Cardiac fibroblast (primary cell): ENCODE measurements at regions not wholly inside any gene's neighbourhood (a gene's known extent, or its start where the extent isn't known, plus 50 kb on each side); places are given as distances from the start of the nearest gene placed in this dataset.

Experiments used
- DNase-seq, 2 donors: peaks; one replicate each; pipeline versions ENCODE4 v3.0.0 to v3.0.0-alpha.2; 2010; ENCODE audit warnings: low read depth in 2 of 2
- H3K4me3 ChIP-seq, 2 donors: replicated peaks in 1 of 2; 1 replicate in 1 of 2; 2 replicates in 1 of 2; pipeline ENCODE4 v1.5.1; 2011; ENCODE audit warnings: low read depth in 2 of 2, low read length in 2 of 2, mild to moderate bottlenecking in 2 of 2, moderate library complexity in 1 of 2
- CTCF ChIP-seq: IDR thresholded peaks from one replicate; pipeline ENCODE4 v1.5.1; 2011; ENCODE audit warnings: low read depth, mild to moderate bottlenecking, low read length, inconsistent platforms

- DNase-seq = no peak
- TF ChIP-seq CTCF = no peak
- H3K4me3 ChIP-seq = no peak overlapping the region
Measured at GRCh38 chr11:119560961-119561360, 138.0 kb upstream of the THY1 start.

- no peak for TF ChIP-seq CTCF
- H3K4me3 ChIP-seq = no peak overlapping the region
- no peak for DNase-seq
Measured at GRCh38 chr11:119560291-119560690, 137.3 kb upstream of the THY1 start.

GRCh38 chr11:119552106-119552485, 129.1 kb upstream of the THY1 start:
- no peak for DNase-seq
- H3K4me3 ChIP-seq = no peak overlapping the region
- TF ChIP-seq CTCF = no peak

GRCh38 chr11:119551420-119552105, 128.6 kb upstream of the THY1 start:
- H3K4me3 ChIP-seq = no peak overlapping the region
- no peak for TF ChIP-seq CTCF
- no peak for DNase-seq

- peak in 1 of 2 donors; percentile 11 for DNase-seq
- TF ChIP-seq CTCF = no peak
- no peak overlapping the region for H3K4me3 ChIP-seq
Measured at GRCh38 chr11:119550053-119550752, 127.2 kb upstream of the THY1 start.

- no peak for DNase-seq
- no peak overlapping the region for H3K4me3 ChIP-seq
- TF ChIP-seq CTCF = no peak
Measured at GRCh38 chr11:119547511-119547910, 124.5 kb upstream of the THY1 start.
